AML-193 (cell line): ENCODE measurements at regions not wholly inside any gene's neighbourhood (a gene's known extent, or its start where the extent isn't known, plus 50 kb on each side); places are given as distances from the start of the nearest gene placed in this dataset.
A peak's percentile ranks its signal among the peaks of the same experiment; 100 is the strongest.

Experiments used
- DNase-seq, 2 experiments: peaks; one replicate each; lab custom pipeline; 2025; lab: John Stamatoyannopoulos, UW

DNA sequence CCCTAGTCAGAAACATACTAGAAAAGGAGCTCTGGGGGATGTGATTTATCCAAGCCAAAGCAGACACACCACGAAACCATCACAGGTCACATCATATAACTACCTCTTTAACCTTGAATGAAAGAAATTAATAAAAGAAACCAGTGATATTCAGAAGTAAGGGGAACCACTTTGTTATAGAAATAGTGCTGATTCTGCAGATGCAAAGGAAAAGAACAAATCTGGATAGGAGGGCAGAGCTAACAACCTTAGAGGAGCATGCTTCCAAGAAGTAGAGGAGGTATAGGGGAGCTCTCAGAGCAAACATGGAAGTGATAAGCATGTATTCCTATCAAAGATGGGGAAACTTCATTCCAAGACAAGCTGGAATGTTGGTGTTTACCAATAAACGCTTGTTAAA is 117.0 kb upstream of the MDM1 start:
- no peak for DNase-seq

DNA sequence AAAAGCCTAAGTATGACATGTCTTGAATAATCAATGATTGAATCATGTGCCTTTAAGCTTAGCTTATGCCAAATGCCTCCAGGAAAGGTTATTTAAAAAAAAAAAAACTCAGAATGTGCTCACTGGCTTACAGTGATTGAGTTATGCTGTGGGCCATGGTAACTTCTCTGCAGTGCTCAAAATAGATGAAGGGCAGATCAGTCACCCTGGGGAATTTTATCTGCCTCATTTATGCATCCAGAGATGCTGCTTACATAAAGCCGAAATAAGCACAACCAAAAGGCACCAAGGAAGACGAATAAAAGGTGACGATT is 118.7 kb upstream of the MDM1 start:
- DNase-seq: no peak

- peak in 1 of 2 experiments; percentile 24 for DNase-seq
Observed at GRCh38 chr12:68451261-68452077, 119.3 kb upstream of the MDM1 start.

GRCh38 chr12:68452078-68452715 is 120.0 kb upstream of the MDM1 start:
- no peak for DNase-seq

GRCh38 chr12:68453278-68453677 is 121.1 kb upstream of the MDM1 start:
- no peak for DNase-seq

DNA sequence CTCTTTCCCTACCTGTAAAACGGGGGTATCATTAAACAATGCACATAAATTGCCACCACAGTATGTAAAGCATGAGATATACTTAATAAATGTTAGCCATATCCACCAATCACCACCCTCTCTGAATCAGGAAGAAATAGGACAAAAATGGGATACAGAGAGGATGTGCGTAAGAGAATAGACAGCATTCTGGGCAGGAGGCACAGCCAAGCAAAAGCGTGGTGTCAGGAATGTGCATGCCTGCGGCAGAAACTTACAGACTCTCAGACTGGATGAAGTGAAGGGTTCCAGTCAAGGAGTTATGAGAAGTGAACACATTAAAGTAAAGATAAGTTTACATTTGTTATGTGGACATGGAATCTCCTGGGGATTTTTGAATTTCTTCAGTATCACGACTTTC is 121.7 kb upstream of the MDM1 start:
- no peak for DNase-seq

GRCh38 chr12:68454892-68455291 is 122.7 kb upstream of the MDM1 start:
- DNase-seq: peak in 1 of 2 experiments; percentile 8

DNA sequence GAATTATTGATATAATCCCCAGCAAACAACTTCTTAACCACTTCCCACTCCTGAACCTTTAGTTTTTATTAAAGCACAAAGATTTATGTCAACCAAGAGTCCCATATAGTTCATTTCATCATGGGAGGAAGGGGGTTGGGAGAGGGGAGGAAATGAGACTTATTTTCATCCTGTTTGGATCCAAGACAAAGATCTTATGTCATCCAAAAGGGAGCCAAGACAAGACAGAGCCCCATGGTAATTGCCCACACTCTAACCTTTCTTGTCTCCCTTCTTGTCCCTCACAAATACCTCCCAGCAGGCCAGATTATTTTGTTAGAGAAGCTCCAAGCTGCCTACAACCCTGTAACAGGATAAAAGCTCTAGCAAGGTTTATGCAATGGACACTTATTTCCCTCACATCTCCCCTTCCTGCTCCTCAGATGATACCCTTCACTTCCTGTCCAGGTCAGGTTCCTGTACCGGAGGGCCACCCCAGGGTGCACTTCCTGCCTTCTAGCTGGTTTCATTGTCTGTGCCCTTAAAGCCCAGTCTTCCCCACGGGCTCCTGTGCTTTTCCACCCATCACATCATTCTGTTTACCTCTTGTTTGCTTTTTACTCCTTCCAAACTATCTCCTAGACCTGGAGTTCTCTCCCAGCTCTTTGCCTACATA is 123.7 kb upstream of the MDM1 start:
- peak; percentile 5 to 7 for DNase-seq

DNA sequence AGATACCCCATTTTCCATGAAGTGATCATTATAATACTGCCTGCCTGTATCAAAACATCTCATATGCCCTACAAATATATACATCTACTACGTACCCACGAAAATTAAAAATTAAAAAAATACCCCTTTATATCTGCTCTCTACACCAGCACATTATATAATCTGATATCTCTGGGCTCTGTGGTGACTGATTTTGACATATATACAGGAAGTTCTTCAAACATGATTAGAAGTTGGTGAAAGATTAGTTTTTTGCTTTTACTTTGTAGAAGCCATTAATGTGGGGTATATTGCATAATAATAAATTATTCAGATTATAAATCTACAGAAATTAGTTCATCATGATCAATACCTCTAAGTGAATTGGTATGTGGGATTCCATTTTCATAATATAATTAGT is 126.7 kb upstream of the MDM1 start:
- DNase-seq: no peak

DNA sequence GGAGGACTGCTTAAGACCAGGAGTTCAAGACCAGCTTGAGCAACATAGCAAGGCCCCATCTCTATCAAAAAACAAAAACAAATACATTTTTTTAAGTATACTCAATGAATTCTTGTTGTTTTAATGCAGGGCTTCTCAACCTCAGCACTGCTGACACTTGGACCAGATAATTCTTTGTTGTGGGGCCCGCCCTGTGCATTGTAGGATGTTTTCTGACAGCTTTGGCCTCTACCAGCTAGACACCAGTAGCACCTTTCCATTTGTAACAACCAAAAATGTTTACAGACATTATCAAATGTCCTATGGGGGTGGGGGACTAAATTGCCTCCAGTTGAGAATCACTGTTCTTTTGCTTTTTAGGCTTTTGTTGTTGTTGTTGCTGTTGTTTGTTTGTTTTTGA is 128.1 kb upstream of the MDM1 start:
- no peak for DNase-seq

- no peak for DNase-seq
Observed at GRCh38 chr12:68461645-68462044, 129.5 kb upstream of the MDM1 start.

GRCh38 chr12:68462803-68463202 is 130.6 kb upstream of the MDM1 start:
- DNase-seq: no peak

DNA sequence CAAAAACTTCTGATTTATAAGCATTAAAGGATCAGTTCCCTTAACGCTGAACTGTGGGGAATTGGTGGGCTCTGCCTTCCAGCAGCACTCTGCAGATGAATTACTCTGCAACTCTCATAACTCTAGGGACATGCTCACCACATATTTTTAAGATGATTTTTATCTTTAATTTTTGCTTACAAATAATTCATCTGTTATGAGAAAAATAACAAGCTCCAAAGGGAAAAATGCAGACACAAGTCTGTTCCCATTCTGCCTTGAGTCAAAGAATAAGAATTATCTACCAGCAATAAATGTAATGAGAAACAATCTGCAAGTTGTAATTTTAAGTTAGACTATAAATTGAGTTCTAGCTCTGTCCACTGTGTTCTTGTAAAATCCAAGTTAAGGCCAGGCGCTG is 133.1 kb upstream of the MDM1 start:
- no peak for DNase-seq

DNA sequence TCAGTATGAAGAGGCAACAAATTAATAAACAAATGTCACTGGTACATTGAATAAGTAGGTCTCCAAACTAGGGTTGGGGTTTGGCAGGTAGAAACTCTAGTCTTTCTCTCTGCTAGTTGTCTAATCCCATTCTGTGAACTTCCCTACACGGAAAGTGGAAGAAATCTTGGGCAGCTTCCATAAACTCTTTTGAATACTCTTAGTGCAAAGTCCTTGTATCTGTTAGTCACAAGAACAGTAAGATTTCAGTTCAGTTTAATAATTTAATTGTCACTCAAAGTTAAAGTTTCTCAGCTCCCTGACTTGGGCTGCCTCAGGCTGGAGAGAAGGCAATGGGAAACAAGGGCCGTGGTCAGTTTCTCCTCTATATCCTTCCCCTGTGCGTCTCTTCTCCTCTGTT is 135.4 kb upstream of the MDM1 start:
- no peak for DNase-seq

- DNase-seq: no peak
Observed at GRCh38 chr12:68468036-68468435, 135.9 kb upstream of the MDM1 start.

GRCh38 chr12:68469113-68469512 is 137.0 kb upstream of the MDM1 start:
- DNase-seq: no peak

GRCh38 chr12:68470664-68471328 is 138.6 kb upstream of the MDM1 start:
- no peak for DNase-seq

GRCh38 chr12:68474467-68475204 is 136.1 kb upstream of the RAP1B start:
- DNase-seq: no peak

- DNase-seq: no peak
Observed at GRCh38 chr12:68476794-68477193, 133.9 kb upstream of the RAP1B start.

GRCh38 chr12:68477261-68477772 is 133.4 kb upstream of the RAP1B start:
- no peak for DNase-seq

DNA sequence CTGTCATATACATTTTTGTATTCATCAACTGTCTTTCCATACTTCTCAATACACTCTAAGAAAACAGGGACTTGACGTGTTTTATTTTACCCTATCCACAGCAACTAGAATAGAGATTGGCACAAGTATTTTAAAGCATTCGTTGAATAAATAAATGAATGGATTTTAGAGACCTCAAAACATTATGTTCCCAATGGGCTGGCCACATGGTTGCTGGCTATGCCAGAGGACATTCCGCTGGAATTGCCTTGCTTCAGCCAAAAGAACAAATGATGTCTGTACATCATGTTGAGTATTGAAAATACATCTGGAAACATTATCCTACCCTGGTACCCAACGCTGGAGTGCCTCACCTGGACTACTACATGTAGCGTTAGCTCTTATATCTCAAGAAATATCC is 132.8 kb upstream of the RAP1B start:
- DNase-seq: no peak
